Subcutaneous abdominal adipose tissue (tissue), 5 donors: ENCODE measurements at regions not wholly inside any gene's neighbourhood (a gene's known extent, or its start where the extent isn't known, plus 50 kb on each side); places are given as distances from the start of the nearest gene placed in this dataset.

Source experiments
- H3K27ac ChIP-seq: one replicate; pipeline ENCODE4 v1.7.0; 2013; ENCODE audit warnings: low read depth, mild to moderate bottlenecking, inconsistent platforms, low read length, moderate library complexity
- H3K27me3 ChIP-seq, 5 donors: one replicate each; pipeline ENCODE4 v1.7.0; 2013; ENCODE audit warnings: low read length in 5 of 5, inconsistent platforms in 1 of 5; ENCODE audit not compliant: control insufficient read depth in 5 of 5, insufficient read depth in 4 of 5
- H3K36me3 ChIP-seq, 5 donors: one replicate each; pipeline ENCODE4 v1.7.0; 2013; ENCODE audit warnings: low read length in 5 of 5; ENCODE audit not compliant: control insufficient read depth in 5 of 5, insufficient read depth in 5 of 5
- H3K4me1 ChIP-seq, 5 donors: one replicate each; pipeline ENCODE4 v1.7.0; 2013; ENCODE audit warnings: low read length in 5 of 5, mild to moderate bottlenecking in 3 of 5, moderate library complexity in 1 of 5; ENCODE audit not compliant: control insufficient read depth in 5 of 5, insufficient read depth in 5 of 5
- H3K4me3 ChIP-seq, 5 donors: one replicate each; pipeline ENCODE4 v1.7.0; 2013; ENCODE audit warnings: low read length in 5 of 5, low read depth in 1 of 5
- H3K9ac ChIP-seq, 5 donors: one replicate each; pipeline ENCODE4 v1.7.0; 2013; ENCODE audit warnings: low read length in 5 of 5, mild to moderate bottlenecking in 4 of 5, moderate library complexity in 3 of 5
- H3K9me3 ChIP-seq, 5 donors: one replicate each; pipeline ENCODE4 v1.7.0; 2013; ENCODE audit warnings: low read length in 5 of 5; ENCODE audit not compliant: control insufficient read depth in 5 of 5
- donor health status: healthy.
- donor health status: healthy.
- donor health status: healthy.
- donor health status: healthy.
- donor health status: healthy.

GRCh38 chr15:95647531-95648277 is 682.8 kb upstream of the NR2F2 start:
- H3K9ac ChIP-seq = no peak overlapping the region
- H3K4me3 ChIP-seq = no peak overlapping the region
- no peak overlapping the region for H3K27ac ChIP-seq
- H3K27me3 ChIP-seq = no peaks in the 10 kb centered on the region
- no peaks in the 10 kb centered on the region for H3K9me3 ChIP-seq
- H3K36me3 ChIP-seq = no peaks in the 10 kb centered on the region
- no peaks in the 10 kb centered on the region for H3K4me1 ChIP-seq

- Histone ChIP-seq H3K4me1 (no peaks in the 10 kb centered on the region), H3K27ac (no peak overlapping the region)
Observed at GRCh38 chr15:95653361-95653805, 677.1 kb upstream of the NR2F2 start.

GRCh38 chr15:95655089-95655607 is 675.4 kb upstream of the NR2F2 start:
- Histone ChIP-seq H3K9ac (no peak overlapping the region), H3K27ac (no peak overlapping the region), H3K27me3 (no peaks in the 10 kb centered on the region), H3K9me3 (no peaks in the 10 kb centered on the region), H3K4me1 (peaks cover 0 to 3% (median 0%) of the 10 kb centered on the region in 5 donors), H3K36me3 (no peaks in the 10 kb centered on the region), H3K4me3 (no peak overlapping the region)

More at GRCh38 chr15:95653361-95653805, 677.1 kb upstream of the NR2F2 start:
- H3K4me3 ChIP-seq = no peak overlapping the region
- no peaks in the 10 kb centered on the region for H3K27me3 ChIP-seq
- no peaks in the 10 kb centered on the region for H3K9me3 ChIP-seq
- no peaks in the 10 kb centered on the region for H3K36me3 ChIP-seq
- H3K9ac ChIP-seq = no peak overlapping the region

GRCh38 chr15:95656595-95656994 is 673.9 kb upstream of the NR2F2 start:
- Histone ChIP-seq H3K4me1 (peaks cover 0 to 3% (median 0%) of the 10 kb centered on the region in 5 donors), H3K36me3 (no peaks in the 10 kb centered on the region), H3K9me3 (no peaks in the 10 kb centered on the region), H3K27ac (no peak overlapping the region), H3K9ac (no peak overlapping the region), H3K4me3 (no peak overlapping the region), H3K27me3 (no peaks in the 10 kb centered on the region)

GRCh38 chr15:95658799-95659198 is 671.7 kb upstream of the NR2F2 start:
- H3K27me3 ChIP-seq = no peaks in the 10 kb centered on the region
- no peak overlapping the region for H3K27ac ChIP-seq
- no peak overlapping the region for H3K4me3 ChIP-seq
- peaks cover 0 to 6% (median 0%) of the 10 kb centered on the region in 5 donors for H3K4me1 ChIP-seq
- H3K9me3 ChIP-seq = no peaks in the 10 kb centered on the region
- no peak overlapping the region for H3K9ac ChIP-seq
- no peaks in the 10 kb centered on the region for H3K36me3 ChIP-seq

- Histone ChIP-seq H3K4me3 (no peak overlapping the region), H3K27ac (no peak overlapping the region), H3K27me3 (no peaks in the 10 kb centered on the region), H3K9me3 (no peaks in the 10 kb centered on the region), H3K4me1 (peaks cover 0 to 6% (median 3%) of the 10 kb centered on the region in 5 donors), H3K9ac (no peak overlapping the region), H3K36me3 (no peaks in the 10 kb centered on the region)
Observed at GRCh38 chr15:95659656-95660055, 670.8 kb upstream of the NR2F2 start.

- no peaks in the 10 kb centered on the region for H3K36me3 ChIP-seq
- H3K4me3 ChIP-seq = no peak overlapping the region
- H3K9ac ChIP-seq = no peak overlapping the region
- no peaks in the 10 kb centered on the region for H3K27me3 ChIP-seq
- H3K4me1 ChIP-seq = peaks cover 0 to 6% (median 3%) of the 10 kb centered on the region in 5 donors
- H3K9me3 ChIP-seq = no peaks in the 10 kb centered on the region
- no peak overlapping the region for H3K27ac ChIP-seq
Observed at GRCh38 chr15:95662638-95663037, 667.9 kb upstream of the NR2F2 start.

- Histone ChIP-seq H3K27me3 (peaks cover 0 to 4% (median 0%) of the 10 kb centered on the region in 5 donors), H3K4me1 (peaks cover 0 to 6% (median 3%) of the 10 kb centered on the region in 5 donors), H3K27ac (no peak overlapping the region), H3K36me3 (no peaks in the 10 kb centered on the region), H3K9ac (no peak overlapping the region), H3K4me3 (no peak overlapping the region), H3K9me3 (no peaks in the 10 kb centered on the region)
Observed at GRCh38 chr15:95663156-95664100, 667.1 kb upstream of the NR2F2 start.

GRCh38 chr15:95664450-95664849 is 666.0 kb upstream of the NR2F2 start:
- no peaks in the 10 kb centered on the region for H3K36me3 ChIP-seq
- H3K9me3 ChIP-seq = no peaks in the 10 kb centered on the region
- H3K27me3 ChIP-seq = peaks cover 0 to 4% (median 0%) of the 10 kb centered on the region in 5 donors
- H3K27ac ChIP-seq = no peak overlapping the region
- no peak overlapping the region for H3K4me3 ChIP-seq
- H3K9ac ChIP-seq = no peak overlapping the region
- H3K4me1 ChIP-seq = peaks cover 0 to 6% (median 3%) of the 10 kb centered on the region in 5 donors
